ENCODE measurements at regions not wholly inside any gene's neighbourhood (a gene's known extent, or its start where the extent isn't known, plus 50 kb on each side); places are given as distances from the start of the nearest gene placed in this dataset.
"Not testable (repeated sequence)": the region's sequence is repeated elsewhere in the genome, so short reads cannot be mapped to it uniquely, and the experiment has no call there.

DNA sequence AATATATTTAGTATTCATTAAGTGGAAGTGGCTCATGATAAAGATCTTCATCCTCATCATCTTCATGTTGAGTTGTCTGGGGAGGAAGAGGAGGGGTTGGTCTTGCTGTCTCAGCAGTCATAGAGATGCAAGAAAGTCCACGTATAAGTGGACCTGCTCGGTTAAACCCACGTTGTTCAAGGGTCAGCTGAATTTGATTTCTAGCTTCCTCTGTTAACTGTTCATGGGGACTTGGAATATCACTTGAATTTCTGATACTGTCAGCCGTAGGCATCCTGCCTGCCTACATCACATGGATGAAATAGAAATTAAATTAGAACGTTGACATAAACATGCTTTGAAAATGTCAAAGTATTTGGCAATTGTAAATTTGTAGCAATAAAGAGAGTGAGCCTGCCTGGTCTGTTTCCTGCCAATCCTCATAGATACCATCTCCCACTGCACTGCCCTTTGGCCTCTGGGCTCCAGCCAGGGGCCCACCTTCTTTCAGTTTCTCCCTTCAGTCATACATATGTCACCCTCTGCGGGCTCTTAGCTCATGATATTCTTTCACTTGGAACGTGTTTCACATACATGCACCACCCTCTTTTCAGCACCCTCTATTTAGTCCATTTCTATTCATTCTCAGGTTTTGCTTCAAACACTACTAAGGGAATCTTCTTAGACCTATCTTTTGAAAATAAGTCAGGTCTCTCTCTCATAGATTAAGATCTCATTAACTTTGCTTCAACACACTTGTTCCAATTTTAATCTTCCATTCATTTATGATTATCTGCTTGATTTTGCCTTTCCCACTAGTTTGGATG is 376.3 kb downstream of the IPMK start:
- DNase-seq: no peak
- intact Hi-C loops (cut with DNase I): no loop called here

DNA sequence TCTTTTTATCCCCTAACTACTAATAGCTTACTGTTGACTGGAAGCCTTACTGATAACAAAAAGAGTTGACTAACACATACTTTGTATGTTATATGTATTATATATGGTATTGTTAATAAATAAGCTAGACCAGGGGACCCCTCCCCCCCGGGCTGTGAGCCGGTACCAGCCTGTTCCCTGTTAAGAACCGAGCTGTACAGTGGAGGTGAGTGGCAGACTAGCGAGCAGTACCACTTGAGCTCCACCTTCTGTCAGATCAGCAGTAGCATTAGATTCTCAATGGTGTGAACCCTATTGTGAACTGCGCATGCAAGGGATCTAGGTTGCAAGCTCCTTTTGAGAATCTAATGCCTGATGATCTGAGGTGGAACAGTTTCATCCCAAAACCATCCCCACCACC is 377.0 kb downstream of the IPMK start:
- intact Hi-C loops (cut with DNase I): no loop called here
- DNase-seq: peak in 2 of 10 donors; percentile 59 to 77

DNA sequence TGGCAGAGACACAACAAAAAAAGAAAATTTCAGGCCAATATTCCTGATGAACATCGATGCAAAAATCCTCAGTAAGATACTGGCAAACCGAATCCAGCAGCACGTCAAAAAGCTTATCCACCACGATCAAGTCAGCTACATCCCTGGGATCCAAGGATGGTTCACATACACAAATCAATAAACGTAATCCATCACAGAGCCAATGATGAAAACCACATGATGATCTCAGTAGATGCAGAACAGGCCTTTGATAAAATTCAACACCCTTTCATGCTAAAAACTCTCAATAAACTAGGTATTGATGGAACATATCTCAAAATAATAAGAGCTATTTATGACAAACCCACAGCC is 382.1 kb downstream of the IPMK start:
- intact Hi-C loops (cut with DNase I); DNase-seq: not testable (repeated sequence)

DNA sequence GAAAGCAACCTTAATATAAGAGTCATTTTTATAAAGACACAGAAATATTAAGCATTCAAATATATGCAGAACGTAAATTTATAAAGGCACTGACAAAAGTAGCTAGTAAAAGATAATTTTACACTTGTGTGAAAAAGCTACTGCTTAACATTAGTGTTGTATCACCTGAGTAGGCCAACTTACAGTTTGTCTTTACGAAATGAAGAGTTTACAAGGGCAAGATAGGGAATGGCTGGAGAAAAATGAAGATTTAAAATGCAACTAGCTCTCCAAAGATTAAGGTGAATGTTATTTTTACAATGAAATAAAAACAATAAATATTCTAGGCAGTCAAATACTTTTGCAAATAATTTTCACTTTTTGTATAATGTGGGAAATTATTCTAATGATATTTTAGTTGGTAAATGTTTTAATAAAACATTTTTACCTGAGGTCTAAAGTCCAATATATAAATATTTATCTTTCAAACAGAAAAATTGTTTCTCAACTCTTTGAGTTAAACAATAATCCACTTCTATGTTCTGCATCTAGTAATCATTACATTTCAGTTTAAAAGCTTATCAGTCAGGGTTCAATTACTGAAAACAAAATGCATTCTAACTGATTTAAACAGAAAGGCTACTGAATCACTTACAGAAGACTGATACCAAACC is 382.6 kb downstream of the IPMK start:
- intact Hi-C loops (cut with DNase I): no loop called here
- DNase-seq: no peak

DNA sequence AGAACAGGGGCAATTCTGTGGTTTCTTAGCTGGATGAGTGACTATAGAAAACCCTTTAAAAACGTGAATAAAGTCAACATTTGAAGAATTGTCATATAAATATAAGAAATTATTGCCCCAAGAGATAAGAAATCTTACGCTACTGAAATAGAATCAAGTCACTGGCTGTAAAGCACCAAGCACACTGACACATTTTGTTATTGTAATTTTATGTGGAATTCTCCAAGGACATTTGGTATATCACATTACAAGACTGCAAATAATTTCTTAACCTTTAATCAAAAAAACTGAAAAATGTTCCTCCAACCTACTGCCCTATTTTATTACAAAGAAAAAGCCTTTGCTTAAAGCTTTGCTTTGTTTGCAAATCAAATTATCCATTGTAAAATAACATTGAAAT is 383.3 kb downstream of the IPMK start:
- intact Hi-C loops (cut with DNase I): no loop called here
- DNase-seq: no peak

DNA sequence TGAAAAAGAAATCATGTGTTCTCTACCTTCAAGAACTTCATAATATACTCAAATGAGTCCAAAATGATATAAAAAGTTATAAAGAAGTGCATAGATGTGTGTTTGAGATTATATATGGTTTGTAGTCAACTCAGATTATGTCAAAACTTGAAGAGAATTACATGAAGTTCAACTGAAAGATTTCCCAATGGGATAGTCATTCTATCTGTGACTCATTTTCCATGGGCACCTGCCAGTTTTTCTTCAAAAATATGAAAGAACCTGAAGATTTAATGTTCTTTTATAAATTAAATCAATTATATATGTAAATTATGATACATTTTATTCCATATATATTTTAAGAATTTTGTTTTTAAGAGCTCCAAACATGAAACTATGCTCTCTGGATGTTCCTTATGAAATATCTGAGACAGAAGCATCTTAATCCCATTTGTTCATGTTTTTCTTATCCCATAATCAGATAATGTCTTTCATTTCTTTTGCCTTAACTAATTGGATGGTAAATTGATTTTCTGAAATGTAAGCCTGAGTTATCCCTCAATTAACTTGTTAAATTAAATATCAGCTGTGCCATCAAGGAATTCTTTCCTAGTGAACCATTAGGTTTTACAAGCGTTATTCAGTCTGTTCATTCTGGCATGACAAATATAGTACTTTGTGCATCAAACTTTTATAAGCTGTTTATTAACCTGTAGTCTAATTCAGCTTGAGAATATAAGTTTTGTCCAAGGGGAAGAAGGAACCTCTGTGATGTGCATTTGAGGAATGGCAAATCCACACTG is 387.1 kb downstream of the IPMK start:
- intact Hi-C loops (cut with DNase I): no loop called here
- DNase-seq: no peak

DNA sequence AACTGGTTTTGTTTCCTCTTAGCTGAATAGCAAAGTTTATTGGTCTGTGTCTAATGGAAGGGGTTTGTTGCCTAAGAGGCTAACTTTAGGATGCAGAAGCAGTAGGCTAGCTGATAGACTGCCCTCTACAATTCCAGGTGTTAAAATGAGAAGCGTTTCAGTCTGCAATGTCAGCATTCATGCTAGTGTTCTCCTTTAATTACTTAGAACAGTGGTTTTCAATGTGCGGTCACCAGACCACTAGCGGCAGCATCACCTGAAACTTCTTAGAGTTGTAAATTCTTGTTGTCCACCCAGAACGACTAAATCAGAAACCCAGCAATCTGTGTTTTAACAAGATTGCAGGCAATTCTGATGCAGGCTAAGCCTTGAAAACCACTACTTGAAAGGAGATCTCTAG is 392.9 kb downstream of the IPMK start:
- intact Hi-C loops (cut with DNase I): no loop called here
- DNase-seq: no peak

DNA sequence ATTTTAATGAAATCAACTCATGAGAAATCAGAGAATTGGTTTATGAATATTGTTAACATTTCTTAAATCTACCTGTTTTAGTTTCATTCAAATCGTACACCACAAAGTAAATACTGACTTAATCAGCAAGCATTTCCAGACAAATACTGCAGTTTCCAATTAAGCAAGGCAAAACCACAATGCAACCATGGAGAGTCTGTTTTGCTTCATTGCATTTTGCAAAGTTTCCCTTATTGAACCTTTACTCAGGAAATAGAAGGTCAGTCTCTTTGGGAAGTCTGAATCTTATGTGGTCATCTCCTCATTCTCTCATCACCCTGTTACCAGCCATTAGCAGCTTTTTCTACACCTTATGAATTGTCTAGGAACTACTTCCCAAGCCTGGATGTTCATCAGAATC is 400.5 kb downstream of the IPMK start:
- intact Hi-C loops (cut with DNase I): no loop called here
- no peak for DNase-seq

DNA sequence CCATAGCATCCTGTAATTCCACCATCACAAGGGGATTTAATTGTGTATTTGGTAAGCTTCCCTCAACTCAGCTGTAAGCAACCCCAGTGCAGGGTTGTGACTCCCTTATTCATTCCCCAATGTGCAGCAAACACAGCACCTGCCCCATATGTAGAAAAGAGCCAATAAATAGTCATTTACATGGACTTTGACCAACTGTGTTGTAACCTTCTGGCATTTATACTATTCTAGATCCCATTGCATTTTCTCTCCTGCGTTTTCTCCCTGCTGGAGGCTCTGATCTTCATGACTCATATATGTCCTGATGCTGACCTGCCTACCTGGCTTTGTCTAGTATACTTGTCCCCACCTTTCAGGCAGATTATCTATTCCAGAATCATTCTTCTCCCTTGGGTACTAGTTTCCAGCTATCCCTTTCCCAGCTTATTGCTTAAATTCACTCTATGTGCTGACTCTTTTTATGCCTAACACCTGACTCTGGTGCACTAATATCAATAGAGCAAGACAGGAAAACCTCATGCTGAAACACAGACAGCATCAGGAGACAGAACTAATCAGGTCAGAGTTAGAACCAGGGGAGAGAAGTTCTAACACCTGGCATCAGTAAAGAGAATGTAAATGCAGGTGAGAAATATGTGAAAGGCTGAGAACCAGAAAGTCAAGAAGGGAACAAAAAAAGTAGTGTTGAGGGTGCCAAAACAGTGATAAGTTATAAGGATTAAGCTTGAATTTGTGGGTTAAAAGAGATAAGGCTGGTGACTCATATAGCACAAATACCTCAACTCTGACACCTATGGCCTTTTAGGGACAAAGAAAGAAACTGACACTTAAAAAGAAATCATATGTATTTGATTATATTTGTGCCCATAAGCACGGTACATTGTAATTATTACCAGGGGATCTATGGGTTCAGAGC is 402.7 kb downstream of the IPMK start:
- DNase-seq: no peak
- intact Hi-C loops (cut with DNase I): no loop called here

DNA sequence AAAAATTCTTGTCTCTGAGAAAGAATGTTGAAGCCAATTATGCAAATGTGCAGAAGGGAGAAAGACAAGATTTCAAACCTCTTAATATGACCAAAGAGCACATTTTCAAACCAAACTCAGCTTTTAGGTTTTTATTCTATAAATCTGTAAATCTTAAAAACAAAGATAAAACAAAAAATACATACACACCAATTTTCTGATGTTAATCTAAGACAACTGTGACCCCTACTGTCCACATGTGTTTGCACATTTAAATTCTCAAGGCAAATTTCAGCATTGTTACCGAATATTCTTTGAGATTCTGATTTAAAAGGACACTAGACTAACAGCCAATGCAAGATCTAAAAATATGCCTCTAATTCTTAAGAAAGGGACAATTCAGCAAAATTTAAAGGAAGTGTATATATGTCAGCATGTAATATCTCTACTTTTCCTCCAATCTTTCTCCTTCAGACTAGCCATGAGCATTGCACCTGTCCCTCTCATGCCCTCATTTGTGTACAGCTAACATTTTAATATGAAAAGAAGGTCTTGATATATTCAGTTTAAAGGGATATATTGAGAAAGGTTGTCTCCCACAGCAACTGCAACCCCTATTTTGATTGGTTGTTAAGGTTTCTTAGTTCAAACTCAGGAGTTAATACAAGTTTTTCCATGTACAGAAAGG is 417.9 kb downstream of the IPMK start:
- DNase-seq: no peak
- intact Hi-C loops (cut with DNase I): no loop called here

DNA sequence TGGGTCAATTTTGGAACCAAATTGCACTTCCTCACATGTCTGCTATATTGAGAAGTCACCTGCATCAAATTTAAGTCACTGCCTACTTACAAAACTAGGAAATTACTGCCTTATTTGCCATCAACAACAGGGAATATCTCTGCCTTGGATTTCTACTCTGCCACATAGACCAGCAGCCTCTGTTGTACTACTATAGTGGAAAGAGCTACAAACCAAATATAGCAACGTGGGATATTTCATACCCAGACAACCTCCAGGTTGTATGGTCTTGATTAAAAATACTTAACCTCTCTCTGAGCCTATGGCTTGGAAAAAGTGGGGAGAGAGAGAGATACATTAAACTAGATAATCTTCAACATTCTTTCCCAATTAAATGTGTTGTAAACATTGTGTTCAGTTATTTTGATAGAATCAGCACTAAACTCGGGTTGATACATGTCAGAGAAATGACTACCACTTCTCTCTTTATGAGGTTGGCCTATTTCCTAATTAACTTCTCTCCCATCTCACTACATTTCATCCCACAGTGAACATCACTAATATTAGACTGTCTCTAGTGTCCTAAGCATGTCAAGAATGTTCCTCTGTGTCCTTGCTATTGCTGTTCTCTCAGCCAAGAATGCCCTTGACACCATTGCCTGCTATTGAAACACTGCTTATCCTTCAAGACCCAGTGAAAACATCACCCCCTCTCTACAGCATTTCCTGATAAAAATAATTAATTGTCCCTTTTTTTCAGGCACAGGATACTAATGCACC is 421.2 kb downstream of the IPMK start:
- DNase-seq: no peak
- intact Hi-C loops (cut with DNase I): no loop called here

DNA sequence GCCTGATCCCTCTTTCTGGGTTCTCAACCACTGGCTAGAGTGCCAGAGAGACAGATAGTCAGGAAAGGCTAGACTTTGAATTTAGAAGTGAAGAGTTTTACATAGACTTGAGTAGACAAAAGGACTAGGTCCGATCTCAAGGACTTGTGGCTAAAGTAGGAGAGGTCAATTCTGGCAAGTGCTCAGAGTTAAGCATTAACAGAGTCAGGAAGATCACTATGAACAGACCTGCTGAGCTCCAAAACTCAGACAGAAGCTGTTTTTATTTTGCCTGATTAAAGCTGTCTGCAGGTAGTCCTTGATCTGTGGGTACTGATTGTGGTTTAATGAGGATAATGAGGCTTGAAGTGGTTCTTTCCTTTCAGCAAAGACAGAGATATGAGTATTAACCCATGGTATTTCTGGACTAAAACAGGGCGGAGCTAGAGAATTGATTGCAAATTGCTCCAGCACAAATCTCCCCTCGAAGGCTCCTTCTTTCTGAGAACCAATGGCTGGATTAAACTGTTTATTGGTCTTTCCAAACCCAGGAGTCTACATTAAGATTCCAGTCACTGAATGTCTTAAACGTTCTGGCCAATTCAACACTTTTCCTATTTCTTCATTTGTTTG is 423.2 kb downstream of the IPMK start:
- intact Hi-C loops (cut with DNase I): no loop called here
- no peak for DNase-seq

DNA sequence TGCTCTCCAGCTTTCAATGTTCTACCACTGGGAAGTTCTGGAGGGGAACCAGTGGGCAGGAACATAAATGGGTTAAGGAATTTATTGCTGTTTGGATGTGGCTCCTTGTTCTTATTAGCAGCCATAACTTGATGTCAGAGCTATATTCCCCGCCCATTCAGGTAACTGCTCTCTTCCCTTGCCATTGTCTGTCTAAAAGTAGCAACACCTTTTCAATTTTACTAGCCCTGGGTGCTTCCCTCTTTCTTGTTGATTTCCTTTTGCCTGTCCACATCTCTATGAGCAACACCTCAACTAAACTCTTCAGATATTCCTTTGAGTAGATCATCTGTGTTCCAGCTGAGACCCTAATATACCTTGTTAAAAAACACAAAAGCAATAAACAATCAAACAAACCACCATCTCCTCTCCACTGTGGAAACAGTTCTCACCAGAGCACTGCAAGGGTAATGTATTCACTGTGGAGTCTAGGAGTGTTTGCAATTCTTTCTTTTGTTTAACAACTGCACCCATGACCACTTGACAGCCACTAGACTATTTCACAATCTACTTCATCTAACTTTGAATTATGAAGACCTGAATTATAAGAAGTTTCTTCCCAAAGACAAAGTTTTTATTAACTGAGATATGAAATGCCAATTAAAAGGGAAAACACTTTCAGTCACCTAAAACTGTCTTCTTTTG is 436.7 kb downstream of the IPMK start:
- intact Hi-C loops (cut with DNase I): no loop called here
- DNase-seq: no peak

DNA sequence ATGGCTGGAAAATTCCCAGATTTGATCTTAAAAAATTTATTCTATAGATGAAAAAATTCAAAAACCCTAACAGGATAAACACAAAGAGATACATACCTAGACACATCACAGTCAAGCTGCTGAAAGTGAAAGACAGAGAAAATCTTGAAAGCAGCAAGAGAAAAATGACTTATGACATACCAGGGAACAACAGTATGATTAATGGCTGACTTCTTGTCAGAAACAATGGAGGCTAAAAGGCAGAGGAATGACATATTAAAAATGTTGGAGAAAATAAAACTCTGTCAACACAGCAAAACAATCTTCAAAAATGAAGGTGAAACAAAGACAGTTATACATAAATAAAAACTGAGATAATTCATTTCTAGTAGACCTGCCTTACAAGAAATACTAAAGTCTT is 442.7 kb downstream of the IPMK start:
- DNase-seq: no peak
- intact Hi-C loops (cut with DNase I): no loop called here

DNA sequence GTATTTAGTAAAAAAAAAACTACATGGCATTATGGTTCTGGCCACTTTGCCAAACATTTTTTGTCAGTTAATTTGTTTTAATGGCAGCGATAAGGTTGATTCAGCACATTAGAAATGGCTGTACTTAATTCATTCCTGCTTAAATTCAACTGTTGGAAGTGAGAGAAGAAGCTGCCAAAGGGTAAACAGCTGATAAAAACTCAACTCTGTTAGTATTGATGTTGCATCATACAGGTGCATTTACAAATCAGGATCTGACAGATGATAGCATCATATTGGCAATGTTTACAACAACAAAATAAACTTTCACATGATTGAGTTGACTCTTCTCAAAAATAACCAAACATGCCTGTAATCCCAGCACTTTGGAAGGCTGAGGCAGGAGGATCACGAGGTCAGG is 444.3 kb downstream of the IPMK start:
- DNase-seq: no peak
- intact Hi-C loops (cut with DNase I): no loop called here

DNA sequence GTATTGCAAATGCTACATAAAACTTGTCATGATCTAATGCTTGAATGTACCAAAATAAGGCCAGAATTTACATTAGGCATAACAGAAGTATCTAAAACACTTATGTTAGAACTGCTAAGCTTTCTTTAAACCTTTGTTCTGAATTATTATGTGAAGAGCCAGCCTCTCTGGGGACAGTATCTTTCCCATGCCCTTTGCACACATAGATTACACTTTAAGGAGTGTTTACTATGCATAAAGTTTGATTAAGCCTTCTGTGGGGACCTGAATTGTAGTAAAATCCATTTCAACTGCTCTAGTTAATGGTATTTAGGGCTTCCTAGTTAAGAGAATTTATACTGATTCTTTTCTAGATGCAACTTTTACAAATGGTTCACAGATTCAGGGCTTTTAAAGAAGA is 444.7 kb downstream of the IPMK start:
- DNase-seq: no peak
- intact Hi-C loops (cut with DNase I): no loop called here

DNA sequence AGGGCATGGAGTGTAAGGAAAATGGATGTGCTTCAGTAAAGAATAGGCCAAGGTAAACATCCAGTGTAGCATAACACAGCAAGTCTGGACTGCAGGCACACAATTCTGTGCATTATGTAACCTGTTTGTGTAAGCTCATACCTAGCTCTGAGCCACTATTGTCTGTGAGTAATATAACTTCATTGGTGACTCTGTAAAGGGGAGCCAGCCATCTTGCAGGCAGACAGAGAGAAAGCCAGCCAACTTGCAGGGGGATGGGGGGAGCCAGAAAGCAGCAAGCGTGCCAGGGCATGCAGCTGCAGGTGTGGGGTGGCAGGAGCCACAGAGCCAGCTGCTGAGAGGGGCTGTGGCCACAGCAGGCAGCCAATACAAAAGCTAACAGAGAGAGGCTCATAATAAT is 449.2 kb downstream of the IPMK start:
- intact Hi-C loops (cut with DNase I): no loop called here
- no peak for DNase-seq

DNA sequence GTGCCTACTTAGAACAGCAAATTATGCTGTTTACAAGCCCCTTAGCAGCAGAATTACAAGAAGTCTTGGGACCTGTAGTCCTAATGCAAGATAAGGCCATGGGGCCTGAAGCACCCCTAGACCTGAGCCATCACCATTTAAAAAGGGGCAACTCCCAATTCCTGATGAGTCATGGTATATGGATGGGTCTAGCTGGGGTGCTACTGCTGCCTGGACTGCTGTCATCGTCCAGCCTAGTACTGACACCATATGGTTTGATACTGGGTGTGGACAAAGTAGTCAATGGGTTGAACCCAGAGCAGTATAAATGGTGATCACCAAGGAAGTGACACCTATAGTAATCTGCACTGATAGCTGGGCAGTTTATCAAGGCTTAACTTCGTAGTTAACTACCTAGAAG is 450.0 kb downstream of the IPMK start:
- no peak for DNase-seq
- intact Hi-C loops (cut with DNase I): no loop called here
